Kidney capillary endothelial cell (primary cell): ENCODE measurements at regions not wholly inside any gene's neighbourhood (a gene's known extent, or its start where the extent isn't known, plus 50 kb on each side); places are given as distances from the start of the nearest gene placed in this dataset.
"Not testable (repeated sequence)": the region's sequence is repeated elsewhere in the genome, so short reads cannot be mapped to it uniquely, and the experiment has no call there.

Source experiments
- DNase-seq: peaks from one replicate; pipeline ENCODE4 v3.0.0-alpha.2; 2018; ENCODE audit warnings: low spot score

DNA sequence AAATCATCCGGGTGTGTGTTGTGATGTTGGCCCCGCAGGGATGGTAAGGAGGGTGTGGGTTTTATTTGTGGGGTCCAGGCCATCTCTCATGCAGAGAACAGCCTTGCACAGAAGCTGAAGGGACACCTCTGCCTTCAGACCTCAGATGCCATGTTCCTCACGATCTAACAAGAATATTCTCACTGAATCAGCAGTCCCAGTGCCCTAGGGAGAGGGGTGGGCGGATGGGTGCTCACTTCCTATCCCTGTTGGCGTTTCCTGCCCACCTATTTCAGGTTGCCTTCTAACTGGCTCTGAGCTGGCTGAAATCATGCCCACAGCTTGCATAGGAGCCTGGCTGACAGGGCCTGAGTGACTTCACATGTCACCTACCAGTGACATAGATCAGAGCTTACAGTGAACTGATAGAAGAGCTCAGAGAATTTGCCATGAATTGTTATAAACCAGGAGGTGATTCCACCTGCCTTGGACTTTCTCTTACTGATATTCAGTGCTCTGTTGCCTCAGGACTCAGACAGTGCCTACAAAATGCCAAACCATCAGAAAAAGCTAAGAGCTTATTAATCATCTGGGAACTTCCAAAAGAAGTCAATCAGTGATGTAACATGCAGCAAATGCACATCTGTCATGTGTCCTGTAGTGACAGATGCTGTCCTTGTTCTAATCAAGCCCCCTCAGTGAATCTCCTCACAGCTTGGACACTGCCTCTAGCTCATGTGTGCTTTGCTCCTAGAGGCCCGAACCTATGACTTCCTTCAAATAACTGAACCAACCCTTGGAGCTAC lies 186.8 kb upstream of the ADRA1D start:
- no peak for DNase-seq

DNA sequence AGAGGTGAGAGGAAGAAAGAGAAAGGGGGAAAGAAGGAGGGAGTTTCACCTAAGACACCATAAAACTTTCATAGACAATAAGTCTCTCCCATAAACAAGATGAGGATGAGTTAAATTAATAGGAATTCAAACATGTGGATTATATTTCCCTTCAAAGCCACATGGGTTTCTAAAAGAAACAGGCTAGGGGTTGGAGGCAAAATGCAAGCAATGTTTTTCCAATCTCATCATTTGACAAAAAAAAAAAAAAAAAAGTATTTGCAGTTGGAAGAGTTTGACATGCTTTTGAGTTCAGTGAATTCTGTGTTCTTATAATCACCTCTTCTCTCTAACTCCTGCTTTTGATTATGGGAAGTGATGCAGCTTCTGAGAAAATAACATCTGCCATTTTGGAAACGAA lies 186.1 kb upstream of the ADRA1D start:
- DNase-seq = no peak

DNA sequence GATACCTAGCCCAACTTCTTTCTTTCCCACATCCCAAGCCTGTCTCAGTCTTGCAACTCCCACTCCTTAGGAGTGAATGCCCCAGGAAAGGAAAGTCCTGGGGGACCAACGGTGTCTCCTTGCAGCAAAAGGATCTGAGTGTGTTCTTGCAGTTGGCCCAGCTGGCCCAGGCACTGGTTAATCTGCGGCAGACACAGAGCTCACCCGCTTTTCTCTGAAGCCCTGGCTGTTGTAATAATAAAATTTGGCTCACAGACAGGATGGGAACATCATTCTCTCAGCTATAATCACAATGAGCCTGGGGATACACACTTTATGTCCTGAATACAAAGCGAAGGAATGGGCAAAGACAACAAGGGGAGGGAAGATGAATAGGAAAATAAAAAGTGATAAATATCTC lies 185.6 kb upstream of the ADRA1D start:
- DNase-seq = no peak

DNA sequence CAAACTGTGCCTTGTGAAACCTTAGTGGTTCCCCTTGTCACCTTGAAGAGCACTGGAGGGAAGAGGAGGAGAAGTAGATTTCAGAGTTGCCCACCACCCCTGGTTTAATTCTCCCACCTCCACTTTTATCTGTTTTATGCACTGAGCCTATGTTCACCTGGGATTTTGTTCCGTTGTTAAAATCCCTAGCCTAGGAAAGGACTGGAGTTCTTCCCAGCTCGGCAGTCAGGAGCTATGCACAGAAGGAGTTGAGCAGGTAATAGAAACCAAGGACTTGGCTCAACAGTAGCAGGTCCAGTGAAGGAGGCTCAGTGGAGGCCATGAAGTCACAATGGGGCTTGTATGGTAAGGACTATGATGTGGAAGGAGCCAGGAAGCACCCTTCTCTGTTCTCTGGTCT lies 182.4 kb upstream of the ADRA1D start:
- DNase-seq = no peak

DNA sequence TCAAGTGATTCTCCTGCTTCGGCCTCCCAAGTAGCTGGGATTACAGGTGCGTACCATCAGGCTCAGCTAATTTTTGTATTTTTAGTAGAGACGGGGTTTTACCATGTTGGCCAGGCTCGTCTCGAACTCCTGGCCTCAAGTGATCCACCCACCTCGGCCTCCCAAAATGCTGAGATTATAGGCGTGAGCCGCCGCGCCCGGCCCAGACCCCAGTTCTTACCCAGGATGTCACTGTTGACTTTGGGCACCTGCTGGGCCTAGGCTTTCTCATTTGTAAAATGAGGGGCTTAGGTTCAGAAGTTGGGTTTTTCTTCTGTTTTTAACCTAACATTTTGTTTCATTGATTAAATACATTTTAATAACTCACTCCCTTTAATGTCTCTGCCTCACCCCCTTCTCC lies 181.7 kb upstream of the ADRA1D start:
- not testable (repeated sequence) for DNase-seq

DNA sequence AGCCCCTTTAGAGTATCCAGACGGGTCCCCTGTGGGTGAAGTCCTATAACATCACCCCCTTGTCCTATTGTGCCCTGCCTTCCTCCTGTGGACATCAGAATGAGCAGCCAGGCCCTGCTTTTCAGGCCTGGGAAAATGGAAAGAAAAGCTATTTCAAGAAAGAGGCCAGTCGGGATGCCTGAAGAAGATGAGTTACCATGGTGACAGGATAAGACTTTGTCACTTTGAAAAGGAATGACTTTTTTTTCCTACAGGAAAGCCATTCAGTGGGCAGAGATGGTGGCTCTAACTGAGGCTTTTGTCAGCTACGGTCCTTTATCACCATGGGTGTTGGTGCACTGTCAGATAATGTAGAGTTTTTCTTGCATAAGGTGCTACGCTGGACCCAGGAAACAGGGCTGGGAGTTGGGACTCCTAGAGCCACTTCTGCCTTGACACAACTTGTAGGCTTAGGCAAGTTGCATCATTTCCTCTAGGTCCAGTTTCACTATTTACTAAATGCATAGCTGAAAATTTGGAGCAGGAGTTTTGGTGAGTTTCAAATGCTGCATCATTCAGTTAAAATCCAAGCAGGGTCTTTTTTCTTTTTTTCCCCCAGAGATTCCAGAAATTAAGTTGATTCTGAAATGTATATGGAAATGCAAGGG lies 179.0 kb upstream of the ADRA1D start:
- DNase-seq = no peak

DNA sequence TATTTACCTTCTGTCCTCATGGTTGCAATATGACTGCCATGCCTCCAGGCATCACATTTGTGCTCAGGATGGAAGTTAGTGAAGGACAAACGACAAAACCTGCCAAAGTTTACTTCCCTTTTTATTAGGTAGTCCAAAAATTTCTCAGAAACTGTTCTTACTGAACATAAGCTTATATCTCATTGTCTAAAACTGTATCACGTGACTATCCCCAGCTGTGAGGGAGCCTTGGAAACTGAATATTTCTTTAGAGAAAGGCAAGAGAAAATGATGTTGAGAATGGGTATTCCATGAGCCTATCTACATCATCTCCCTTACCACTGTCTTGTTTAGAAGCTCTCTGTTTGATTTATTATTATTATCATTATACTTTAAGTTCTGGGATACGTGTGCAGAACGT lies 169.1 kb upstream of the ADRA1D start:
- DNase-seq = no peak

DNA sequence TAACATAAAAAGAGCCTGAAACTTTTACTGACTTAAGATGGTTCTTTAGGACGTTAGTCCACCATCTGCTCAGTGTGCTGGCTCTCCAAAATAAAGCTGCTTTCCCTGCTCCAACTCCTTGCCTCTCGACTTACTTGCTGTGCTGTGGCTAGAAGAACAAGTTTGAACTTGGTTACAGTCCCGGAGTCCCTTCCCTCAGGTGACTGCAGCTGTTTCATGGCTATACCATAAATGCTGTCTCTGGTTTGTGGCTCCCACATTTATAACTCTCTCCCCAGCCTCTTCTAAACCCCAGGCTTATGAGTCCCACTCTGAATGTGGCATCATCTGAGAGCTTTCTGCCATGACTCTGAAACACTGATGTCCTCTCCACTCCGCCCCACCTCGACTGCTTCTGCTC lies 166.2 kb upstream of the ADRA1D start:
- no peak for DNase-seq

GRCh38 chr20:4413314-4414049 lies 164.4 kb upstream of the ADRA1D start:
- no peak for DNase-seq

DNA sequence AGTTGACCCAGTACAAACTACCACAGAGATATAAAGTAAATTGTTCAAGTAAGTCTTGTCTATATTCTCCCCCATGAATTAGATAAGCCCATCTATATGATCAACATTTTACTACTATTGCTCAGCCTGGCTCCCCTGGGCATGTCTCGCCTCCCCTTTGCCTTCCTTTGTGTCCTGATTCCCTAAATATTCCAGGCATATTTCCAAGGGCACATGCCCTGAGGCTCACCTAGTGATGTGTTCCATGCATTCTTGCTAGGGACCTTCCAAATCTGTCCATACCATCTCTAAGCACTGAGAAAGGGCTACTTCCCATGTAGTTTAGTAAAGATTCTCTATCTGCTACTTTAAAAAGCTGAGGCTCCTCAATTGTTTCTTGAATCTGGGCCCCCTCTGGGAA lies 163.1 kb upstream of the ADRA1D start:
- DNase-seq = no peak

- no peak for DNase-seq
Measured at GRCh38 chr20:4411744-4412143, 162.7 kb upstream of the ADRA1D start.

DNA sequence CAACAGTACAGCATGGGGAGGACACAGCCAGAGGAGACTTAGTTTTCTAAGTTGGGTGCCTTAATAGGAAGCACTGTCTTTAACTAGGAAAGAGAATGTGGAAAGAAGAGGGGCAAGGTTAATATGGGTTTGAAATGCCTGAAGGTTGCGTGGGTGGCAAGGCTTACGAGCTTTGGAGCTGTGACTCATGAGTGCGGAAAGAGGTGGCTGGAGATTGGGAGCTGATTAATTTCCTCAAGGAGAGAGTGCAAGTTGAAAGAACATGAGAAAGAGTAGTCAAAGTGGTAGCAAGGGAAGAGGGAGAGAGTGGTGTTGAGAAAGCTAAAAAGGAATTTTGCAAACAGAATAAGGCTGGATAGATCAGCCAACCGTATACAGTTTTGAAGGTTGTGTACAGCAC lies 157.5 kb upstream of the ADRA1D start:
- DNase-seq = no peak

GRCh38 chr20:4401601-4402000 lies 152.5 kb upstream of the ADRA1D start:
- DNase-seq = no peak

DNA sequence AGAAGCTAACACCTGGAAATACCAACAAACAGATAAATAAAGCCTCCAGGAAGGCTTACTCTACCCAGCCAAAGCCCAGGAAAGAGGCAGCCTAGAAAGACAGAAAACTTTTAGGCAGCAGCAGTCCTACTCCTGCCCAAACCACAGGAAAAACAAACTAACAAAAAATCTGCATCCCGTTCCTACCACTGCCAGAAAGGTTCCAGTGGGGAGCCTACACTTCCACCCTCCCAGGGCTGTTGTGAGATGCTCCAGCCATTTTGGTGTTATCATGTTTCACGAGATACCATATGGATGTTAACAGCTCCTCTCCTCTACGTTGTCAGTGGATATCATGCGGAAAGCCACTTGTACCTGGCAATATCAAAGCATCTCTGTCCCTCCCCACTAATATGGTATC lies 135.9 kb upstream of the ADRA1D start:
- no peak for DNase-seq

DNA sequence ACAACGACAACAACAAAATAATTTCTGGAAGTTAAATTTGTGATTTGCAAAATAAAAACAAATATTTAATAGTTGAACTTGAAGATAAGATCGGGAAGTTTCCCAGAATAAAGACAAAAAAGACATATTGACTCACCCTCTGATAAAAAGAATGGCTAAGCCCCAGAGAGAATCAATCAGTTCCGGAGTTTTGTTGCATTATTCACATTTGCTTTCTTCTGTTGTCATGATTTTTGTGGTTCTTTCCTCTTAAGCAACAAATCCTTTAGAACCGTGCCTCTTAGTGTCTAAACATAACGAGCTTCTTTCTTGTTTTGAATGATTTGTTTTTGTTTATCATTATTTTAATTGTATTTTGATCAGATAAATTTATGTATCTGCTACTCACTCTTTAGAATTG lies 134.9 kb upstream of the ADRA1D start:
- DNase-seq = no peak

DNA sequence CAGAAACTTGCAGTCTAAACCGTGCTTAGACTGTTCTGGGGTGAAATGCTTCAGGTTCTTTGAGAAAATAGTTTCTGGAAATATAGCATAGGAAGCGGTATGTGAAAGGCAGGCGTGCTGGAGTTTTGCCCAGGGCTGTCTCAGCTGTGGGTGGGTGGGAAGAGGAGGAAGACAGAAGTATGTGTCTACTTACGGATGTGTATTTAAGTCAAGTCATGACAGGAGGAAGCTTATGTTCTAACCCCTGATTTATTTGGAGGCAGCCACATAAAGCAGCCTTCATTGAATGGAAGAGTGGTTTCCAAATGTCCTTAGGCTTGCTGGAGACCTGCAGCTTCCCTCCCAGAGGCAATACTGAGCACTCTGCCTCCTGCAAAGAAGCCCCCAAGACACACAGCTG lies 126.8 kb upstream of the ADRA1D start:
- no peak for DNase-seq

- DNase-seq = no peak
Measured at GRCh38 chr20:4373454-4373853, 124.4 kb upstream of the ADRA1D start.

GRCh38 chr20:4371623-4372251 lies 122.7 kb upstream of the ADRA1D start:
- no peak for DNase-seq

DNA sequence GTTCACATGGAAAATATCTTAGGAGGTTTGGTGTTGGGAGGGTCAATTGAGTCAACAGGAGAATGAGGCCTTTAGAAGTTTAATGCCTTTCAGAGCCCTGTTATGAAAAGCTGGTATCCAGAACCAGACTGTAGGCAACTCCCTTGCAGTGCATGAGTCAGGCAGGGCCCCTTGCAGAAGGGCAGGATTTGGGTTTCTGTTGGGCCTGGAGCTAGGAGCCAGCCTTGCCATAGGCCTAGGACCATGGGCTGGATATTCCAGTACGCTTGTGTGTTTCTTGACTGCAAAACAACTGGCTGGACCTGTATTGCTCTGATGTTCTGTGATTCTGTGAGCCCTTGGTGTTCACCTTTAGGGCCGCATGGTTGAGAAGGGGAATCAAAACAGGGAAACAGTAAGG lies 121.8 kb upstream of the ADRA1D start:
- DNase-seq = no peak

GRCh38 chr20:4369798-4370124 lies 120.7 kb upstream of the ADRA1D start:
- DNase-seq = peak; percentile 2

DNA sequence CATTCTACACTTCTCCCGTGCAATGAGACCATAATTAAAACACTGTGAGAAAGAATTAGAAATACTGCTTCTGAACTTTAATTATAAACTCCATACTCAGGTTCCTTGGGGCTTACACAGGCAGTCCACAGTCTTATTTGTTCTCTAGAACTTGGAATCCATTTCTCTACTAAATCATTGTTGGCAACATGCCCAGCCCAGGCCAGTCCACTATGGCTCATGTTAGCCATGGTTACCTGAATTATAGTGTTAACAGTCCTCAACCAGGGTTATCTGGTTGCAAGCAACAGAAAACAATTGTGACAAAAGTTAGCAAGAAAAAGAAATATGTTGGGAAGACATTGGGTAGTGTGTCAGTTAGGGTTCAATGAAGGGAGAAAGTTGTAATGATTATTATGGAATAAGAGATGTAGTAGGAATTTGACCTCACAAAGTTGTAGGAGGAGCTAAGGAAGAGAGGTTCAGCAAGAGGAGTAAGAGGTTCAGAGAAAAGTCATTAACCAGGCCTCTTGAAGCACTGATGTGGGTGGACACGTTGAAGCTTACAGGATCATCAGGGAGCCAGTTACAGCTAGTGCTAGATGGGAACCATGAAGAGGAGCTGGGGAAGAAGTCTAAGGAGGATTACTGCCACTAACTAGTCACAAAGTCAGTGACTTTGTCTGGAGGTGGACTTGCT lies 120.2 kb upstream of the ADRA1D start:
- peak; percentile 2 for DNase-seq

- no peak for DNase-seq
Measured at GRCh38 chr20:4366076-4366475, 117.0 kb upstream of the ADRA1D start.
